Neural cell (in vitro differentiated cells): ENCODE measurements at regions not wholly inside any gene's neighbourhood (a gene's known extent, or its start where the extent isn't known, plus 50 kb on each side); places are given as distances from the start of the nearest gene placed in this dataset.

Source experiments
- H2AFZ ChIP-seq: fragments of 200-600, 300-800 bp; sonication (generic), shearing (Covaris generic); 2 replicates; pipeline ENCODE4 v1.6.0; 2014; ENCODE audit warnings: low read depth, mild to moderate bottlenecking, antibody characterized with exemption, low read length, moderate library complexity
- H3F3A ChIP-seq: fragments of 200-600 bp; shearing (Covaris generic); 2 replicates; pipeline ENCODE4 v1.6.1; 2016; ENCODE audit warnings: mild to moderate bottlenecking, moderate library complexity, mixed read lengths, antibody characterized with exemption, low read length; ENCODE audit not compliant: insufficient read depth, poor library complexity, severe bottlenecking
- H3K27ac ChIP-seq: fragments of 200-600, 300-800 bp; sonication (generic), shearing (Covaris generic); 2 replicates; pipeline ENCODE4 v1.5.1; 2014; ENCODE audit warnings: mild to moderate bottlenecking, low read length, moderate library complexity
- H3K27me3 ChIP-seq: fragments of 300-800, 200-600 bp; sonication (generic), shearing (Covaris generic); 2 replicates; pipeline ENCODE4 v1.6.0; 2014; ENCODE audit warnings: mild to moderate bottlenecking, low read depth, low read length, moderate library complexity; ENCODE audit not compliant: insufficient read depth
- H3K36me3 ChIP-seq: fragments of 300-800, 200-600 bp; sonication (generic), shearing (Covaris generic); 2 replicates; pipeline ENCODE4 v1.5.1; 2014; ENCODE audit warnings: mild to moderate bottlenecking, antibody characterized with exemption, low read length, moderate library complexity; ENCODE audit not compliant: insufficient read depth
- H3K4me2 ChIP-seq: fragments of 300-800, 200-600 bp; sonication (generic), shearing (Covaris generic); 2 replicates; pipeline ENCODE4 v1.6.0; 2014; ENCODE audit warnings: mild to moderate bottlenecking, low read length
- H3K4me3 ChIP-seq: fragments of 300-800, 200-600 bp; sonication (generic), shearing (Covaris generic); 2 replicates; pipeline ENCODE4 v1.5.1; 2014; ENCODE audit warnings: mild to moderate bottlenecking, low read length, moderate library complexity
- H3K79me2 ChIP-seq: fragments of 200-600 bp; shearing (Covaris generic); replicated peaks from 2 replicates; pipeline ENCODE4 v1.6.0; 2014; ENCODE audit warnings: mild to moderate bottlenecking, low read length, moderate library complexity; ENCODE audit not compliant: insufficient read depth
- H3K9ac ChIP-seq: fragments of 300-800, 200-600 bp; sonication (generic), shearing (Covaris generic); 2 replicates; pipeline ENCODE4 v1.6.1; 2016; ENCODE audit warnings: mild to moderate bottlenecking, low read length, mixed read lengths
- H3K9me2 ChIP-seq: fragments of 200-600 bp; shearing (Covaris generic); 2 replicates; pipeline ENCODE4 v1.6.1; 2016; ENCODE audit warnings: mild to moderate bottlenecking, low read length, mixed read lengths; ENCODE audit not compliant: insufficient read depth
- H3K9me3 ChIP-seq: fragments of 200-600, 300-800 bp; sonication (generic), shearing (Covaris generic); 2 replicates; pipeline ENCODE4 v1.6.1; 2016; ENCODE audit warnings: mild to moderate bottlenecking, mixed run types, low read length, moderate library complexity, mixed read lengths
- H4K20me1 ChIP-seq: fragments of 200-600 bp; shearing (Covaris generic); 2 replicates; pipeline ENCODE4 v1.6.1; 2016; ENCODE audit warnings: mild to moderate bottlenecking, mixed run types; ENCODE audit not compliant: insufficient read depth
- EP300 ChIP-seq: fragments of 450-650 bp; conservative IDR thresholded peaks from 2 replicates; pipeline ENCODE4 v1.6.1; 2014; ENCODE audit warnings: antibody characterized with exemption, mild to moderate bottlenecking, moderate library complexity; ENCODE audit not compliant: poor library complexity, severe bottlenecking
- EZH2 ChIP-seq: fragments of 200-600, 300-800 bp; shearing (Covaris generic), sonication (generic); IDR thresholded peaks from 2 replicates; pipeline ENCODE4 v1.6.1; 2014; ENCODE audit warnings: antibody characterized with exemption, low read length, borderline replicate concordance, mild to moderate bottlenecking; ENCODE audit not compliant: insufficient read depth, poor library complexity, severe bottlenecking
- MXI1 ChIP-seq: fragments of 450-650 bp; conservative IDR thresholded peaks from 2 replicates; pipeline ENCODE4 v1.6.1; 2014; ENCODE audit warnings: antibody characterized with exemption, mild to moderate bottlenecking; ENCODE audit not compliant: poor library complexity, severe bottlenecking
- POLR2AphosphoS5 ChIP-seq: IDR thresholded peaks from 2 replicates; pipeline ENCODE4 v1.6.1; 2012
- RAD21 ChIP-seq: fragments of 450-650 bp; conservative IDR thresholded peaks from 2 replicates; pipeline ENCODE4 v1.6.1; 2014; ENCODE audit warnings: antibody characterized with exemption, mild to moderate bottlenecking, moderate library complexity
- SMC3 ChIP-seq: fragments of 450-650 bp; conservative IDR thresholded peaks from 2 replicates; pipeline ENCODE4 v1.6.1; 2014; ENCODE audit warnings: antibody characterized with exemption, mild to moderate bottlenecking, moderate library complexity; ENCODE audit not compliant: poor library complexity
- TAF1 ChIP-seq: IDR thresholded peaks from 2 replicates; pipeline ENCODE4 v1.6.1; 2012; ENCODE audit warnings: low read depth
- TF ChIP-seq, protein P1 (sequence below): IDR thresholded peaks from 2 replicates; pipeline ENCODE4 v1.6.1; 2012; ENCODE audit warnings: borderline replicate concordance
- TF ChIP-seq, protein P2 (sequence below): fragments of 450-650 bp; IDR thresholded peaks from 2 replicates; pipeline ENCODE4 v1.5.1; 2014; ENCODE audit warnings: antibody characterized with exemption, mild to moderate bottlenecking, moderate library complexity; ENCODE audit not compliant: poor library complexity, severe bottlenecking

DNA sequence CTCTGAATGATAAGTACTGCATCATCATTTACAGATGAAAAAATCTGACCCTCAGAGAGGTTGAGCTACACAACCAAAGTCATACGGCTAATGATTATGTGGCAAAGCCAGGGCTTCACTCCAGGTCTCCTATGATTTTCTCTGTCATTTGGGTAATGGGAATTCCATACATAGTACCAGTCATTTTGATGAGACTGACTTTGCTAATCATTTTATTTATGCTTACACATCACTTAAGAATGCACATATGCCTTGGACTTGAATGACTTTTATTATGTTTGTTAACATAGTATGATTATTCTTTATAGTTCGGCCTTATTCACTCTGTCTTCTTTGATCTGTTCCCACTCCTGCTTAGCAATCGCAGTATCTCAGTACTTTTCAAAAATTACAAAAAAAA lies 255.1 kb upstream of the GPRIN3 start:
- TF ChIP-seq MXI1 (no peak), SMC3 (no peak), EZH2 (no peak), TAF1 (no peak), POLR2AphosphoS5 (no peak), RAD21 (no peak), EP300 (no peak)
- TF ChIP-seq, protein P1, sequence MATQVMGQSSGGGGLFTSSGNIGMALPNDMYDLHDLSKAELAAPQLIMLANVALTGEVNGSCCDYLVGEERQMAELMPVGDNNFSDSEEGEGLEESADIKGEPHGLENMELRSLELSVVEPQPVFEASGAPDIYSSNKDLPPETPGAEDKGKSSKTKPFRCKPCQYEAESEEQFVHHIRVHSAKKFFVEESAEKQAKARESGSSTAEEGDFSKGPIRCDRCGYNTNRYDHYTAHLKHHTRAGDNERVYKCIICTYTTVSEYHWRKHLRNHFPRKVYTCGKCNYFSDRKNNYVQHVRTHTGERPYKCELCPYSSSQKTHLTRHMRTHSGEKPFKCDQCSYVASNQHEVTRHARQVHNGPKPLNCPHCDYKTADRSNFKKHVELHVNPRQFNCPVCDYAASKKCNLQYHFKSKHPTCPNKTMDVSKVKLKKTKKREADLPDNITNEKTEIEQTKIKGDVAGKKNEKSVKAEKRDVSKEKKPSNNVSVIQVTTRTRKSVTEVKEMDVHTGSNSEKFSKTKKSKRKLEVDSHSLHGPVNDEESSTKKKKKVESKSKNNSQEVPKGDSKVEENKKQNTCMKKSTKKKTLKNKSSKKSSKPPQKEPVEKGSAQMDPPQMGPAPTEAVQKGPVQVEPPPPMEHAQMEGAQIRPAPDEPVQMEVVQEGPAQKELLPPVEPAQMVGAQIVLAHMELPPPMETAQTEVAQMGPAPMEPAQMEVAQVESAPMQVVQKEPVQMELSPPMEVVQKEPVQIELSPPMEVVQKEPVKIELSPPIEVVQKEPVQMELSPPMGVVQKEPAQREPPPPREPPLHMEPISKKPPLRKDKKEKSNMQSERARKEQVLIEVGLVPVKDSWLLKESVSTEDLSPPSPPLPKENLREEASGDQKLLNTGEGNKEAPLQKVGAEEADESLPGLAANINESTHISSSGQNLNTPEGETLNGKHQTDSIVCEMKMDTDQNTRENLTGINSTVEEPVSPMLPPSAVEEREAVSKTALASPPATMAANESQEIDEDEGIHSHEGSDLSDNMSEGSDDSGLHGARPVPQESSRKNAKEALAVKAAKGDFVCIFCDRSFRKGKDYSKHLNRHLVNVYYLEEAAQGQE, result no peak
- TF ChIP-seq, protein P2, sequence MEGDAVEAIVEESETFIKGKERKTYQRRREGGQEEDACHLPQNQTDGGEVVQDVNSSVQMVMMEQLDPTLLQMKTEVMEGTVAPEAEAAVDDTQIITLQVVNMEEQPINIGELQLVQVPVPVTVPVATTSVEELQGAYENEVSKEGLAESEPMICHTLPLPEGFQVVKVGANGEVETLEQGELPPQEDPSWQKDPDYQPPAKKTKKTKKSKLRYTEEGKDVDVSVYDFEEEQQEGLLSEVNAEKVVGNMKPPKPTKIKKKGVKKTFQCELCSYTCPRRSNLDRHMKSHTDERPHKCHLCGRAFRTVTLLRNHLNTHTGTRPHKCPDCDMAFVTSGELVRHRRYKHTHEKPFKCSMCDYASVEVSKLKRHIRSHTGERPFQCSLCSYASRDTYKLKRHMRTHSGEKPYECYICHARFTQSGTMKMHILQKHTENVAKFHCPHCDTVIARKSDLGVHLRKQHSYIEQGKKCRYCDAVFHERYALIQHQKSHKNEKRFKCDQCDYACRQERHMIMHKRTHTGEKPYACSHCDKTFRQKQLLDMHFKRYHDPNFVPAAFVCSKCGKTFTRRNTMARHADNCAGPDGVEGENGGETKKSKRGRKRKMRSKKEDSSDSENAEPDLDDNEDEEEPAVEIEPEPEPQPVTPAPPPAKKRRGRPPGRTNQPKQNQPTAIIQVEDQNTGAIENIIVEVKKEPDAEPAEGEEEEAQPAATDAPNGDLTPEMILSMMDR, result no peak
- no peak overlapping the region for H3K4me3 ChIP-seq

DNA sequence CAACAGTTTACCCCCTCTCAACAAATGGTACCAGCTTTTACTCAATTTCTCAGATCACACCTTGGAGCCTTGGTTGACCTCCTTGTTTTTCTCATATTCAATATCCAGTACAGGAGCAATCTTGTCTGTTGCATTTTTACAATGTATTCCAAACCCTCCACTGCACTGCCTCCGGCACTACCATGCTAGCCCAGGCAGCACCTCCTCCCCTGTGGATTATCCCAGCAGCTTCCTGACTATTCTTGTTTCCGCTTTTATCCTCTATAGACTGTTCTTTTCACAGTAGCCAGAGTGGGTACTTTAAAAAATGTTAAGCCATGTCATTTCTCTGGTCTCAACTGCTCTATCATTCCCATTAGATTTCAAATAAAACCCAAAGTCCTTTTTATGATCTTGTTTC lies 253.4 kb upstream of the GPRIN3 start:
- no peaks in the 10 kb centered on the region for H3K9me3 ChIP-seq
- no peak for TF ChIP-seq POLR2AphosphoS5
- no peak for TF ChIP-seq EP300
- TF ChIP-seq SMC3, result no peak
- TF ChIP-seq, protein P1, result no peak
- TF ChIP-seq, protein P2, result no peak
- no peak for TF ChIP-seq MXI1
- no peak for TF ChIP-seq EZH2
- TF ChIP-seq TAF1, result no peak
- no peak for TF ChIP-seq RAD21
- no peak overlapping the region for H3K4me2 ChIP-seq
- H3K27me3 ChIP-seq, result no peaks in the 10 kb centered on the region
- H3F3A ChIP-seq, result no peaks in the 10 kb centered on the region
- H3K9me2 ChIP-seq, result no peaks in the 10 kb centered on the region
- H3K79me2 ChIP-seq, result no peaks in the 10 kb centered on the region
- H3K27ac ChIP-seq, result no peak overlapping the region
- no peak overlapping the region for H3K9ac ChIP-seq
- no peak overlapping the region for H3K4me3 ChIP-seq
- H4K20me1 ChIP-seq, result no peaks in the 10 kb centered on the region
- H2AFZ ChIP-seq, result no peak overlapping the region
- H3K36me3 ChIP-seq, result no peaks in the 10 kb centered on the region

More for the DNA sequence above, 255.1 kb upstream of the GPRIN3 start:
- no peaks in the 10 kb centered on the region for H3K36me3 ChIP-seq
- H2AFZ ChIP-seq, result no peak overlapping the region
- H3K9ac ChIP-seq, result no peak overlapping the region
- no peaks in the 10 kb centered on the region for H3K79me2 ChIP-seq
- H4K20me1 ChIP-seq, result no peaks in the 10 kb centered on the region
- no peaks in the 10 kb centered on the region for H3K9me3 ChIP-seq
- H3F3A ChIP-seq, result no peaks in the 10 kb centered on the region
- no peak overlapping the region for H3K27ac ChIP-seq
- no peaks in the 10 kb centered on the region for H3K27me3 ChIP-seq
- H3K9me2 ChIP-seq, result no peaks in the 10 kb centered on the region
- no peak overlapping the region for H3K4me2 ChIP-seq
